DMS 273 (cell line): ENCODE measurements at regions not wholly inside any gene's neighbourhood (a gene's known extent, or its start where the extent isn't known, plus 50 kb on each side); places are given as distances from the start of the nearest gene placed in this dataset.

Source experiments
- DNase-seq: peaks from one replicate; lab custom pipeline; 2025; ENCODE audit not compliant: unreplicated experiment; lab: John Stamatoyannopoulos, UW

DNA sequence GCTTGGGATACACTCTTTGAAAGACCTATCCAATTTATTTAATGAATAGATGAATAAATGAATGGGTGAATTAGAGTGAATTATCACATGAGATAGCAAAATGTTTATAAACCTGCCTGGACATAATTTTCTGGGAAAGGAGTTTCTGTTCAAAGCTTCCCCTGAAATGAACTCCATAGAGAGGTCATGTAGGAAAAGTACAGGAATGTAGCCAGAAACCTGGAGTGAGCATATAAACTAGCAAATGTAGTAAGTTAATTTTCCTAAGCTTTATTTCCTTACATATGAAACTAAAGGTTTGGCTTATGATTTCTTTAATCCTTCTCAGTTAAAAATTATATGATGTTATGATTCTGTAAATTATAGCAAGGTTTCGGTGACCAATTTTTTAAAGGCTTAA lies 380.3 kb upstream of the RSPO3 start:
- DNase-seq, result no peak

DNA sequence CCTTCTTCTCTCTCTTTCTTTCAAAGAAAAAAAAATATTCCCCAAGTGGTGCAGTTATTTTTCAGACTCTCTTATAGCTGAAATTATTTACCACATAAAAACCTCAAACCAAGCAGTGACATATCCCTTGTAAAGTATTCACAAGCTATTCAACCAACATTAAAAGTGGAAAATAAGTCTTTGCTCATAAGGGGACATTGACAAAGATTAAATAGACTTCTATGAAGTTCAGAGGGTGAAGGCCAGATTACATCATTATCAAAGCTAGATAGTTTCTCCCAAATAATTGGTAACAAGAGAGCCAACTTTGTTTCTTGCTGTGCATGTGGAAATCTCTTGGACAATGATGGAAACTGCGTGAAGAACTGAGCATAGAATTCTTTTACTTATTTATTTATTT lies 379.8 kb upstream of the RSPO3 start:
- DNase-seq, result no peak

DNA sequence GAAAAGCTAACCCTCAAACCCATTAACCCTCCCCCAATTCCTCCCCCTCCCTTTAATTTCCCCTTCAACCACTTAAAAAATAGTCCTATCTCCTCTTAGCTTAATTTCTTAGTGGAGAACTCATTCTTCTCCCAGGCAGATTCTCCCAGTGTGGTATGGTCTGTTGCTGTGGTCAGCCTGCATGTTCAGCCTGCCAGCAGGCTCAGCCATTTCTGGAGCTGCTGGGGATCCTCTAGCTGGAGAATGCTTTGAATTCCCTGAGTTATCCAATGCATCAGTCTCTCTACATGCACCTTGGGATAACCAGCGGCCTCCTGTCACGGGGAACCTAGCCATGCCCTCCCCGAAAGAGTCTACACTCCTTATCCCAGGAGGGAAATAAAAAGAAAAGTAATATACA lies 375.4 kb upstream of the RSPO3 start:
- DNase-seq, result no peak

DNA sequence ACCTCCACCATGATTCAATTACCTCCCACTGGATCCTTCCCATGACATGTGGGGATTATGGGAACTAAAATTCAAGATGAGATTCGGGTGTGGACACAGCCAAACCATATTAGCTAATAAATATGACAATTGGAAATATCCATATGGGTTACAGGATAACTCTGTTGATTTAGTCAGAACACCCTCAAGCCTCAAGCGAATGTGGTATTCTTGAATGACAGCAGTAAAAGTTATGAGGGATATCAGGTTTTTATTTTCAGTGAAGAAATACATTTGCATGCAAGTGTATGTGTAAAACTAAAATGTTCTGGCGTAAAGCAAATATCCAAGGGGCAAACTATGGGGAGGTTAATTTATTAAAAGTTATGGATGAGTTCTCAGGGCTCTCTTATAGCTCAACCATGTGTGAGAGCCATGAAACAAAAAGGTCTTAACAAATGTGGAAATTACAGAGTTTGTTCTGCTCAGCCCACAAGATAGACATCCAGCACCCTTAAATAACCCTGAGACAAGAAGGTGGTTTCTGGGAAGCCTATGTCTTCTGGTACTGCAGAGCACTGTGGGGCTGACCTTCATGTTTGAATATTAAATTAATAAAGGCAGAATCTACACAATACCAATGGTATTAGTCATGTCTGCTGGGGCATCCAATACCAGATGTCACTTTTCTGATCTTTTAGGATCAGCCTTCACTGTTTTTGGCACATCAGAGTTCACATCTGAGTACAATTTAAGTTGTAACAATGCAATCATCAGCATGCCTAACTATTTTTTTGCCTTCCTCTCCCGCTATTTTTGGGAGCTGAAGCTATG lies 370.5 kb upstream of the RSPO3 start:
- no peak for DNase-seq

DNA sequence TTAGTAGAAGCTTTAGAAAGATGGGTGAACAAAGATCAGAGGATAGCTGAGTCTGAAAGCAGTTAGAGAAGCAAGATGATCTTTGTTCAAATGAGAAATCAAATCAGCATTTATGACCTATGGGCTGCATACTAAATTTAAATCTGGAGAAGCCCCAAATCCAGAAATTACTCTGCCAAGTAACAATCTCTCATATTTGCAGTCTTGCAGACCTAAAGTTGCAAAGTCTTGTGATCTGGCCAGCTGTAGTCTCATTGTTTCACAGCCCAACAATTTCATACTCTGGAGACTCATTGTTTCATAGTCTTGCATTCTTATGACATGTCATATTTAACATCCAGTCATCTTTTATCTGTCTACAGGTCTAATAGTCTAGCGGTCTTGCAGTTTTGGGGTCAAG lies 364.9 kb upstream of the RSPO3 start:
- no peak for DNase-seq

- DNase-seq, result no peak
These were observed 356.6 kb upstream of the RSPO3 start for GRCh38 chr6:126761854-126762253.

GRCh38 chr6:126764104-126764503 lies 354.4 kb upstream of the RSPO3 start:
- no peak for DNase-seq

DNA sequence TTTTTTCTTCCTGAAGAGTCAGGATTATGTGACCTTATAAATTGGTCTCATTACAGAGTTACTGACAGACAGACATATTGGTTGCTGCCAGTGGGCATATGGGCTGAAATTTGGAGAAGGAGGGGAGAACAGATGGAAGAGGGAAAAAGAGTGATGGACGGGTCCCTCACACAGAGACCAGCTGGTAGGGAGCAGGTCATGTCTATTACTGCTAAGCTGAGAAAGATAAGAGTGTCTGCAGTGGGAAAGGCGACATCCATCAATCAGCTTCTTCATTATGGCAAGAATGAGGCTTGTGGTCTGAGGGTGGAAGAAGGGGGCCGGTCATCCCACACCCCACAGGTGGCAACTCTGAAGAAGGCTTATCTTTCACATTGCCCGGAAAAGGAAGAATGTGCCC lies 353.8 kb upstream of the RSPO3 start:
- peak; percentile 4 for DNase-seq

DNA sequence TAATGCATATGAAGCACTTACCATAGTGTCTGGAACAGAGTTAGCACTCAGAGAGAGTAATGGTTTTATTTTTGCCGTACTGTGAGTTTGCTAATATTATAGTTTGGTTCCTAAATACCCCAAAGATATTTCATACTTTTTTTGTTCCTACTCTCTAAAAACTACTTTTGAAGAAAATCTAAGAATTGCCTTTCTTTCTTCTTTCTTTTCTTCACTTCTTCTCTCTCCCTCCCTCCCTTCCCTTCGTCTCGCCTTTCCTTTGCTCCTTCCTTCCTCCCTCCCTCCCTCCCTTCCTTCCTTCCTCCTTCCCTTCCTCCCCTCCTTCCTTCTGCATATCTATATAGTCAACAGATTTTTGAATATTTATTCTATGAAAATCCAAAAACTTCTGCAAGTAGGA lies 351.7 kb upstream of the RSPO3 start:
- no peak for DNase-seq

GRCh38 chr6:126767711-126768110 lies 350.8 kb upstream of the RSPO3 start:
- DNase-seq, result no peak

GRCh38 chr6:126770176-126770575 lies 348.3 kb upstream of the RSPO3 start:
- DNase-seq, result no peak

DNA sequence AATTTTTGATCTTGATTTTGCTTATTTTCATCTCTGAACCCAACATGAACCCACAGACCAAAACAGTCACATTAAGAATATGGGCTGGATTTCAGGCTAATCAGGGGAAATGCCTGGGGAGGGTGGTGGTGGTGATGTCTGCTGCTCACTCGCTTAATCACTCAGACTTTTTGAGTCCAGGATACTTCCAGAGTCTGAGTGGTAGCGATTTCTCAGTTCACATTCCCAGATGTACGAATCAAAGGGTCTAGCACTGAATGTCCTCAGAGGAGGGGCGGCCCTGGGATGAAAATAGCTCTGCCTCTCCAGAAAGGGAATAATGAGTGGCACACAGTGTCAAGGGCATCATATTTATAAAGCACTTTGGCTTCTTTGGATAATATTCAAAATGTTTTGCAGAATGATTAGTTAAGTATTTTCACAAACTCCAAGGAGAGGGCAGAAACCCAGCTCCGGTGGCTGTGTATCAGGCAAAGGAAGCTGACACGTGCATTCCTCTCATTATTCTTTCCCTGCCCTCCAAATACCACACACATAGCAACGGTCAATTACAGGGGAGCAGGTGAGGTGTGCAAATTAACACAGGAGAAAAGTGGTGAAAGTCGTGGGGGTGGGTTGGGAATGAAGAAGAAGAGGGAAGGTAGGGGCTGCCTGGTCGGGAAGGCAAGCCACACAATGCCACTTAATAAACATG lies 345.2 kb upstream of the RSPO3 start:
- no peak for DNase-seq

GRCh38 chr6:126779331-126779730 lies 339.1 kb upstream of the RSPO3 start:
- no peak for DNase-seq

DNA sequence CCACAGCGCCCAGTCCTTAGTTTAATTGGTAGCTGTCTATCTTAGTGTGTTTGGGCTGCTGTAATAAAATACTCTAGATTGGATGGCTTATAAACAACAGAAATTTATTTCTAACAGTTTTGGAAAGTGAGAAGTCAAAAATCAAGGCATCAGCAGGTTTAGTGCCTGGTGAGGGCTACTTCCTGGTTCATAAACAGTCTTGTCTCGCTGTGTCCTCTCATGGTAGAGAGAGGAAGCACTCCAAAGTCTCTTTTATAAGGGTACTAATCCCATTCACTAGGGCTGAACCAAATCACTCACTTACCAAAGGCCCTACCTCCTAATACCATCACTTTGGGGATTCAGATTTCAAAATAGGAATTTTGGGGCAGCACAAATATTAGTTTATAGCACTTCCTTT lies 336.9 kb upstream of the RSPO3 start:
- no peak for DNase-seq

DNA sequence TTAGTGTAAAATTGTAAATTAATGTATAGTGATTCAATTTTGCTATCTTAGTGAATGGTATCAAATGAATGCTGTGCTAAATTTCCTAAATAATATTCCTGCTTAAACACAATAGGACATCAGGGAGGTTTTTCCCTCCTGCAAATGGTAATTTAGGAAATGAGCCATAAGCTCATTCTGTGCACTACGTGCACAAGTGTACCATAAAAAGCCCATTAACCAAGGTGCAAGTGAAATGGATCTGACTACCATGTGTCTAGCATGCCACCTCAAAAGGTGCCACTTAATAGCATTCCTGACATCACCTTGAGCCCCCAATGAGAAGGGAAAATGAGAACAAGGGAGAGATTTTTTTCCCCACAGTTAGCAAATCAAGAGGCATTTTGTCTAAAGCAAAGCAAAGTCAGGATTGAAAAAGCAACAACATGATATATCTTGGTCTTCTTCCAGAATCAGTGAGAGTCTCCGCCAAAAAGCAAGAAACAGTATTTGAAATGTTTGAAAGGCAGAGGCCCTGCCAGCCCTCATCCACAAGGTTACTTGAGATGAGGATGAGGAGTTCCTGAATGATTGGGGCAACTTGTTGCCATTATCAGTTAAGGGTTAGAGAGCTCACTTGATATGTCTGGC lies 334.2 kb upstream of the RSPO3 start:
- no peak for DNase-seq

DNA sequence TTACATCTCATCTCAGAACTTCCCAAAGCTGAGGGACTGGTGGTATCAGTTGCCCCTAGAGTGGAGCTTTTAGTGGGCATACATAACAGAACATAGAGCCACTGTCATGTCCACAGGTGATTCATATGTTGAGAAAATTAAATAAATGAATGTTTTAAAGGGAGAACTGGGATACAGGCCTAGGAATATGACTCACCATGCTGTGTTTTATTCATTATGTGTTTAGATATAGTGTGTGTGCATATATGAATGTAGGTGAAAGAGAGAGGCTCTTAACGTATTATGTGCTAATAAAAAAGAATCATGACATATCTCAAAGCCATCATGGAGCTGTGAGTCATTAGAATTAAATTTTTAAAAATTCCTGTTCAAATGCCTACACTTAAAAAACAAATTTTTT lies 332.2 kb upstream of the RSPO3 start:
- DNase-seq, result no peak

DNA sequence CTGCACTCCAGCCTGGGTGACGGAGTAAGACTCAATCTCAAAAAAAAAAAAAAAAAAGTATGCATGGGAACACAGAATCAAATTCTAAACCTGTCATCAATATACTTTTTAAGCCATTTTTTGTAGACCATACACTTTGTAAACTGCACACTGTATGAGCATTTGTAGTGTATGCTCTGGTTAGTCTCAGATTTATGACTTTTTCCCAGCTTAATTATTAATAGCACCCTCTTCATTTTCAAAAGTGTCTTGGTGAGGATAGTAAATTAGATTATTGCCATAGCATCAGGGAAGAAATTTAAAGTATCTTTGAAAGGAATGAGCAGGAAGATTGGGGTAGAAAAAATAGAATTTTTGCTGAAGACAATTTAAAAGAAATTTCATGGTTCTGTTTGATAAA lies 330.8 kb upstream of the RSPO3 start:
- no peak for DNase-seq

DNA sequence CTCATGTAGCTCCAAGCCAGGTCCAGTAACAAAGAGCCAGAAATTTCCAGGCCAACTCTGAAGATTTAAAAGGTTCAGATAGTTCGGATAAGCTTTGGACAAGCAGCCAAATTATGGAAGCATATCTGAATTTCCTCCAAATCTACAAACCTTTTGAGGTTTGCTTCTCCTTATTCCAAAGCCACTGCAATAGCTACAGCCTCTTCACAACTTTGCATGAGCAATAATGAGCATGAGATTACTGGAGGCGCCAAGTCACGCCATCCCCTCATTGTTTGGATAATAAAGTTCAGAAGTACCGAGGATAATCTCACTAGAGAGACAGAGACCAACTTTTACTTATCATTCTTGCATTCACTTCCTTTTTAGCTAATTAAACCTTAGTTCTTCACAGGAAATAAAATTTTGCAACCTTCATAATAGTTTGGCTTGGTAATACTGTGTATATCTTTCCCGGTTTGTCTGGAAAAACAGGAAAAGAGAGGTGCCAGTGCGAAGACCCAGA lies 329.6 kb upstream of the RSPO3 start:
- no peak for DNase-seq

DNA sequence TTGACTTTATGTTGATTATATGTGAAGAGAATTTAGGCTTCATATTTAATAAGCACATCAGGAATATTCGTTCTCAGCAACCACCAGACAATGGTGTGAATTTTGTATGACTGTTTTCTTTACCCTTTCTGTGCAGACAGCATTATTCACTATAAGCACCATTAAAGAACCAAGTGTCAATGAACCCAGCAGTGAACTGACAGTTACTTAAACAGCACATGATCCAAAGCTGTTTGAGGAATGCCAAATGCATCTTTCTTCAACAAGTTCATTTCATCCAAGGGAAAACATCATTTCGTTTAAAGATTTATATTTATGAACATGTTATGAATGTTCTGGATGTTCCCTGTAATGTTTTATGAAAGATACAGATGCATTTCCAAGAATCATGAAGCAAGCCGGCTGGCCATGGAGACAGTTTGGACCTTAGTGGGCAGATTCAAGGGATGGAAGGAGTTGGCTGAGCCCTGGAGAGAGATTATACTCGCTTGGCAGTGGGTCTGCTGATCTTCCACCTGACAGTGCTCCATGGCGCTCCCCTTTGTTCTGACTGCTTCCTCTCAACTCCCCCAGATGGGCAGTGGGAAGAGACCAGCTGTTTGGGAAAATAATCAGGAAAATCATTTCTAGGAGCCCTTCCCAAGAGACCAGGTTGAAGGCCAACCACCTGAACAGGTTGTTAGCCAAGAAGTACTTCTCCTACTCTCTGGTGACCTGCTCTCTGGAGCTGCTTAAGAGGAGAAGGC lies 326.0 kb upstream of the RSPO3 start:
- no peak for DNase-seq

GRCh38 chr6:126795161-126795560 lies 323.3 kb upstream of the RSPO3 start:
- DNase-seq, result no peak

DNA sequence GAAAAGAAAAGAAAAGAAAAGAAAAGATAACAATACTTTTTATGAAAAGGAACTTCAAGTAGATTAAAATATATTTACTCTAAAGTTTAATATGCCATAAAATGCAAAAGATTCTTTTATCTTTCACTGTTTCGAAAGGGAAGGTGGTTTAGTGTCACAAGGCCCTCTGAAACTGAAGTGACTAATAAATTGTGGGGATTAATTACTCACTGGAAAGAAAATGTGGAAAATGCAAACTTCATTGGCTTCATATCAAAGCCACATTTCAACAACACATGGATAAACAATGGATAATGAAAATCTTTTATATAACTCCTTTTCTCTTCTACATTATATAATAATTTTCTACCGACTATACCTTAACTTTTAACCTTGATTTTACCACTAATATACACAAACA lies 320.5 kb upstream of the RSPO3 start:
- DNase-seq, result no peak
